Erythroblast (primary cell): ENCODE measurements at regions not wholly inside any gene's neighbourhood (a gene's known extent, or its start where the extent isn't known, plus 50 kb on each side); places are given as distances from the start of the nearest gene placed in this dataset.

Experiments used
- DNase-seq, 2 experiments: peaks; one replicate each; lab custom pipeline; 2025; lab: John Stamatoyannopoulos, UW
- GATA1 ChIP-seq: IDR thresholded peaks from 2 replicates; pipeline ENCODE4 v1.6.1; 2011; ENCODE audit warnings: low read depth, mild to moderate bottlenecking, control low read depth, low read length, moderate library complexity
- POLR2A ChIP-seq: IDR thresholded peaks from 2 replicates; pipeline ENCODE4 v1.6.1; 2011; ENCODE audit warnings: mild to moderate bottlenecking, low read length

DNA sequence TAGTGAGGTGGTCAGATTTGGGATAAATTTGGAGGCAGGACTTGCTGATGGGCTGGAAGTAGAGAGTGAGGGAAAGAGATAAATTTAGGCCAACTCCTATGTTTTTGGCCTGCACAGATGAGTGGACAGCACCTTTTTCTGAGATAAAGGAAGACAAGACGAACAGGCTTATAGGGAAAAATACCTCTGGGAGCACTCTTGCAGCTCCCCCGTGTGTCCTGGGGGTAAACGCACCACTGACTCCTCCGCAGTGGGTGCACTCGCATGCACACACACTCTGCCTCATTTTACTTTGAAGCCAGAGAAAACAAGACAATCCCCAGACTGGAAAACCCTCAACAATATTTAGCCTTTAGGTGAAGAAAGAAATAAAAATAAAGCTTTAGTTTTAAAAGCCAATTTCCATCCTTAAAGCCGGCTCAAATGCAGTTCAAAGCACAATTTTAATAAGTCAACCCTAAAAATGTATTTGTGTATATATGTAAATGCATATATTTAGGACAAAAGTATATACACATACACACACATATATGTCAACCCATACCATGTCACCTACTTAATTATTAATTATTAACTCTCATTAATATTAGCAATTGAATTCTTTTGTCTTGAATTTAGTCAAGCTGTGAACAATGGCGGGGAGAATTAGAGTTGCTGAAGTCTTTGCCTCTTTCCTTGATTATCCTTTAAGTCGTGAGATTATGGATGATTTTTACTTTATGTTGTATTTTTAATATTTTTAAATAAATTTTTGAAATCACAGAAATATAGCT is 341.8 kb downstream of the ZNF326 start:
- DNase-seq, result no peak
- TF ChIP-seq GATA1 (no peak), POLR2A (no peak)

DNA sequence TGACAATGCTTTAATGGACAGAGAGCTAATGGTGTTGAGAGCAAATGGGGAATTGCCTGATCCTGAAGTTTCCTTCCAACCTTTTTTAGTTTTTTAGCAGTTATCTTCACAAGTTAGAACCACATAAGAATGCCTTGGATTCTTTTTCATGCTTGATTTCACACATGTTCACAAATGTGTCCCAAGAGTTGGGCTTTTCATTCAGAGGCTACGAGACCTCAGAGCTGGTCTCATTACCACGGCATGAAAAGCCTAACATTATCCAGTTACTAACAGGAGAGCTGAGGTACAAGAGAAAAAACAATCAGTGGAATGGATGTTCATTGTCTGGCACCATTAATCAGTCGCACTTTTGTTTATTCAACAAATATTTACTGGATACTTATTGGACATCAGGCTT is 340.6 kb downstream of the ZNF326 start:
- TF ChIP-seq POLR2A (no peak), GATA1 (no peak)
- no peak for DNase-seq

DNA sequence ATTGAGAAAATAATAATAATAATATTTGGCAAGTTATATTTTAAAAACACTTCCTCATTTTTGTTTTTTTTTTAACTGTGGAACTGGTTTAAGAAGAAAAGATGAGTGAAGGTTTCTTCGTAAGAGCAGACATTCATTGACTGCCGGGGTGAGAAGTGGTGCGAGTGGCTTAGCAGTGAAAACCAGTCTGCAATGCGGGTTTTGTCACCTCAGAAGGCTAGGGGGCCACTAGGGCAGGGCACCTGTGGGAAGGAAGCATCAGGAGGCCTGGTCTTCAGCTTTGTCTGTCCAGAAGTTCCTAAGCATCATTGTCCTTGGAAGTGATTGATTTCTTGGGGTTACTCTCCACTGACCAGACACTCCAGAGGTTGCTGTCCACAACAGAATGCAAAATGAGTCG is 339.2 kb downstream of the ZNF326 start:
- TF ChIP-seq GATA1, result no peak
- TF ChIP-seq POLR2A, result no peak
- no peak for DNase-seq

DNA sequence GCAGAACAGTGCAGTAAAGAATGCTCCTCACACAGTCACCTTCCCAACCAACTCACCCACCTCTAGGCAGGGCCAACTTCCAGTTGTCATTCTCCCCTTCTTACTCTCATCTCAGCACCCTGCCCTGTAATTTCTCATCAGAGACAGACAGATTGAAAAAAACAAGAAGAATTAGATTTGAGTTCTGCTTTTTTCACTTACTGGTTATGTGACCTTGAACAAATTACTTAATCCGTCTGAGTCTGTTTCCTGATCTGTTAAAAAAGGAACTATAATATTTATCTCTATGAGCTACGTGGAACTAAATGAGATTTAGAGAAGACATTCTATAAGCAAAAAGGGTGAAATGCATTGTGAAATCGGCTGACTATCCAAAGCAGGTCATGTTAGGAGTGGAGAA is 330.3 kb downstream of the ZNF326 start:
- DNase-seq, result no peak
- TF ChIP-seq GATA1 (no peak), POLR2A (no peak)

DNA sequence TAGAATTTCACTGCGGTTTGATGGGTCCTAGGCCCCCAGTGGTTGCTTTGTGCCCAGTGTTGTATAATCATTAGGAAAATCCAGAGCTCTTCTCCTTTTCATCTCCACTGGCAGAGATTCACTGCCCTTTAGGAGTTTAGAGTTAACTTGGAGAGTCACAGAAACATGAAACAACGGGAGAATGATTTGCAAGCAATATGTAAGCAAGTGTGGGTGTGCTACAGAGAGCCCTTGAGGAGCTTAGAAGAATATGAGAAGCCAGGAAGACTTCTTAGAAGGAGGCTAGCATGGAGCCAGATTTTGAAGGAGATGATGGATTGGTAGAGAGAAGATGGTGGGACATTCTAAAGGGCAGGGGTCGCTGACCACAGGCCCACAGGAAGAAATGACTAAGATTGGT is 327.3 kb downstream of the ZNF326 start:
- no peak for TF ChIP-seq POLR2A
- TF ChIP-seq GATA1, result no peak
- no peak for DNase-seq

DNA sequence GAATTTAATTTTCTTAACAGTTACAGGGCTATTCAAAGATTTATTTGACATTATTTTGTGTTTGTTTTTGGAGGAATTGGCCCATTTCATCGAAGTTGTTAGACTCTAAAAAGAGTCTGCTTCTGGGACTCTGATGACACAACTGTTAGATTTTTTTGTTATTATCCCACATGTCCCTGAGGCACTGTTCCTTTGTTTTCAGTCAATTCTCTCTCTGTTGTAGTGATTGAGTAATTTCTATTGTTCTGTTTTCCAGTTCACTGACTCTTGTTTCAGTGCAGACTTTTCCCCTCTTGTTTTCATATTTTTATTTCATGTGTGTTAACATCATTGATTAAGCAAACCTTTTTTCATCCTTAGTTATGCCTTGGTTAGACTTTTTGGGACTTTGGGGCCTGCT is 325.0 kb downstream of the ZNF326 start:
- DNase-seq, result no peak
- no peak for TF ChIP-seq POLR2A
- no peak for TF ChIP-seq GATA1

DNA sequence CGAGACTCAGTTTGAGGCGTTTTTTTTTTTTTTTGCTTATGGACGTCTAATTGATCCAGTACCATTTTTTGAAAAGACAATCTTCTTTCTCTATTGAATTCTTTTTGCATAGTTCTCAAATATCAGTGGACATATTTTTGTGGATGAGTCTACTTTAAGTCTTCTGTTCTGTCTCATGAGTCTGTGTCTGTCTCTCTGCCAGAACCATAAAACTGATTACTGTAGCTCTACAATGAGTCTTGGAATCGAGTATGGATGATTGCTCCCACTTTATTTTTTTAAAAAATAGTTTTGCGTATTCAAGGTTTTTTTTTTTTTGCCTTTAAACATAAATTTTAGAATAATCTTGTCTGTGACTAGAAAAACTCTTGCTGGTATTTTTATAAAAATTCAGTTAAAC is 323.5 kb downstream of the ZNF326 start:
- TF ChIP-seq GATA1 (no peak), POLR2A (no peak)
- DNase-seq, result no peak

DNA sequence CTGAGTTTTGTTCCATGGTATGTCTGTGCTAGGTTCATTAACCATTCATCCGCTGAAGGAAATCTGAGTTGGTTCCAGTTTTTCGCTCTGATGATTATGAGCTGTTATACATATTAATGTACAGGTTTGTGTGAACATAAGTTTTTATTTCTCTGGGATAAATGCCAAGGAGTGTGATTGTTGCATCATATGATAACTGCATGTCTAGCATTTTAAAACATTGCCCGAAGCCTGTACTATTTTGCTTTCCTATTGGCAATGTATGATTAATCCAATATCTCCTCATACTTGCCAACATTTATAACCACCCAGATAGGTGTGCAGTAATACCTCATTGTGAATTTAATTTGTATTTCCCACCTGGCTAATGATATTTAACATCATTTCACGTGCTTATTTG is 322.7 kb downstream of the ZNF326 start:
- TF ChIP-seq GATA1, result no peak
- TF ChIP-seq POLR2A, result no peak
- DNase-seq, result no peak

DNA sequence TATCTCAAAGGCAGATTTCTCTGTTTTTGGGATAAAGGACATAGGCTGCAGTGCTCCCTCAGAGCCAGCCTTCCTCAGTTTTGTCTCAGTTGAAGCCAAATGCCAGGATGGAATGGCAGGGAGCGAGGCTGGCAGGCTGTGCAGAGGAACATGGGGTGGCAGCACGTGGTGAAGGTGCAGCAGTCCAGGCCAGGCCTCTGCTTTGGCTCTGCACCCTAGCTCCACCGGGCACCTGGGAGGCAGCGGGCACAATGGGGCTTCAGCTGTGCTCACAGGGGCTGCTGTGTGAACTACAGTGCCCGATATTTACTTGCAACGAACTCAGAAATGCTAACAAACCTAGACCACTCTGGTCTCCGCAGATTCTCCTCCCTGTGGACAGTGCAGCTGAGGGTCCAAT is 319.6 kb downstream of the ZNF326 start:
- no peak for DNase-seq
- no peak for TF ChIP-seq GATA1
- no peak for TF ChIP-seq POLR2A

DNA sequence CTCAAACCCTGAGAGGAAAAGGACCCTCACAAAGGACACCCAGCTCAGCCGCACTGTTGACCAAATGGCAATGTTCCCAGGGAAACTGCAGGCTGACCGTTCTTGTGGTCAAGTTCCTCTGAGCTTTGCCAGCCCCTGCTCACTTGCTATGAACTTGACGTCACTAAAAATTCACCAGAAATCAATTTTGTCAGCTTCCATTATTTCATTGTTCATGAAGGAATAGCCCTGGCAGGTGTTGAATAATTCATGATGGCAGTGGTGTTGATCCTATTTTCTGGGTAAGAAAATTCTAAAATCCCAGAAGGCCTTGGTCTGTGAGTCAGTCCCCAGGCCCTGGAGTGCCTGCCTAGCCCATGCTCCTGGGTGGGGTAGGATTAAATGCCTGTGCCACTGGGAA is 318.9 kb downstream of the ZNF326 start:
- no peak for DNase-seq
- no peak for TF ChIP-seq POLR2A
- TF ChIP-seq GATA1, result no peak

DNA sequence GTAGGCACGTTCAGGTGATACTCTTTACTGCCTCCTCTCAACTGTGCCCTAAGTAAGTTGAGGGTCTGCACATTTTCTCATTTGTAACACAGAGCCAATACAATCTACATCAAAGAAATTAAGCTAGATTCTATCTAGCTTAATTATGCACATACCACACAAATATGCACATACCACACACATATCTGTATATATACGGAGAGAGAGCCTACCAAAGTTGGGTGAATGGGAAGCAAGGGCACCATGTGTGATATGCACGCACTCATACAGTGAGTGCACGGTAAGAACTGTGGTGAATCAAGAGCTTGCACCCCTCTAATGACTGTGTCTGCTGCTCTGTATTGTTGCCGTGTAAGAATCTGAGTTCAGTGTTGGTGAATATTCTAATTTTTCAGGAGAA is 314.9 kb downstream of the ZNF326 start:
- TF ChIP-seq POLR2A, result no peak
- no peak for TF ChIP-seq GATA1
- no peak for DNase-seq

DNA sequence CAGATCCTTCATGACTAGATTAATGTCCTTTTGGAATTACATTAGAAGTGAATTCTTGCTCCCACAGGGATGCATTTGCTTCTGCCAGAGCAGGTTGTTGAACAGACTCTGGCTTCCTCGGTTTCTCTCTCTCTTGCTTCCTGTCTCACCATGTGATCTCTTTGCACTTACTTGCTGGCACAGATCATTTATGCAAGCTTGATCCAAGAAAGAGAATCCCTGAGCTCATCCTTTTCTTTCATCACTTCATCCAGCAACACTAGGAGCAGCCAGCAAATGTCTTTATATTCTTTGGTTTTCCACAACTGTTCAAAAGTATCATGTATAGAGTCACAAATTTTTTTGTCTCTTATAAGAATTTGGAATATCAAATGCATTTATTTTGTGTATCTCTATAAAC is 313.5 kb downstream of the ZNF326 start:
- DNase-seq, result no peak
- TF ChIP-seq GATA1 (no peak), POLR2A (no peak)

DNA sequence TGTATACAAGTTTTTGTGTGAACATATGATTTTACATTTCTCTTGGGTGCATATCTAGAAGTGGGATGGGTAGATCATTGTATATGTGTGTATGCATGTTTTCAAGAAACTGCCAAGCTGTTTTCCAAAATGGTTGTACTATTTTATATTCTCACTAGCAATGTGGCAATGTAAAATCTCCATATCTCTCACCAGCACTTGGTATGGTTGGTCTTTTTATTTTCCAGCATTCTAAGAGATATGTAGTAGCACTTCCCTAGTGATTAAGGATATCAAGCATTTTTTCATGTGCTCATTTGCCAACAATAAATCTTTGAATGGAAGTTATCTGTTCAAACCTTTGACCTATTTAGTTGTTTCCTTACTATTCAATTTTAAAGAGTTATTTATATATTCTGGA is 310.7 kb downstream of the ZNF326 start:
- DNase-seq, result no peak
- no peak for TF ChIP-seq POLR2A
- TF ChIP-seq GATA1, result no peak

DNA sequence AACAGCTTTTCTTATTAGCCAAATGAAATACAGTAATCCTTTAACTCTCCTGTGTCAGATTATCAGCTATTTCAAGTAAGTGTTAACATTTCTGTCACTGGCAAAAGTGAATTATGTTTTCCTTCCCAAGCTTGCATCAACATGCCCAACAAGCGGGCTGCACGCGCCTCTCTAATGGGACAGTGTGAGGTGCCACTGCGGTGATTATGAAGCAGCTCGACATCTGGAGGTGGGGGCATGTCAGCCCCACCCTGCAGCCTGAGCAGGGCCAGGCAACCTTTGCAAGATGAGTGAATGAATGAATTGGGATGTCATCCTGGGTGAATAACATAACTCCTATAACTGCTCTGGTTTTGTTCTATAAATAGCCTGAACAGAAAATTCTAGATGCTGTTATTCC is 301.4 kb downstream of the ZNF326 start:
- DNase-seq, result no peak
- TF ChIP-seq POLR2A, result no peak

DNA sequence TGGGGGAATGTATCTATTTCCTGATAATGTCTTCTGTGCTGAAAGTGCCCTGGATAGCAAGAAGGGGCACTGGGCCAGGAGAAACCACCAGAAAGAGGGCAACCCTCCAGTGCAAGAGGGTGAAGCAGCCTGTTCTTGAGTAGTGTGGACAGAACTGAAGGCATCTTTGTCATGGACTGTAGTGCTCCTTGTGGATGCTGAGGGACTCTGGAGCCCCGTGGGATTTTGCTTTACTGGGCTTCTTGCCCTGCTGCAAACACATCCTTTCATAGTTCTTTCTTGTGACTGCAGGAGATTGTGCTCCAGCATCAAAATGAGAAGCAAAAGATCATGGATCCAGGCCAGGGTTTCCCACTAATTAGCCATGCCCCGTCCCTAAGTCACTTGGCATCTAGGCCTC is 300.6 kb downstream of the ZNF326 start:
- no peak for TF ChIP-seq POLR2A
- TF ChIP-seq GATA1, result no peak
- no peak for DNase-seq
